Neural crest cell (in vitro differentiated cells): ENCODE measurements at regions not wholly inside any gene's neighbourhood (a gene's known extent, or its start where the extent isn't known, plus 50 kb on each side); places are given as distances from the start of the nearest gene placed in this dataset.

ENCODE experiments used
- DNase-seq: peaks from one replicate; pipeline ENCODE4 v3.0.0; 2021; ENCODE audit warnings: low read depth, mixed read lengths, low spot score
- H3K27ac Mint-ChIP-seq: one replicate; pipeline ENCODE4 v1.8.0; 2021; ENCODE audit warnings: mild to moderate bottlenecking, mixed read lengths; ENCODE audit not compliant: unreplicated experiment
- H3K27me3 Mint-ChIP-seq: 2 replicates; pipeline ENCODE4 v1.8.0; 2021; ENCODE audit warnings: low read depth, mild to moderate bottlenecking, mixed read lengths
- H3K36me3 Mint-ChIP-seq: 2 replicates; pipeline ENCODE4 v1.8.0; 2021; ENCODE audit warnings: low read depth, mild to moderate bottlenecking, mixed read lengths
- H3K4me1 Mint-ChIP-seq: 2 replicates; pipeline ENCODE4 v1.8.0; 2021; ENCODE audit warnings: mixed read lengths
- H3K4me3 Mint-ChIP-seq: one replicate; pipeline ENCODE4 v1.8.0; 2021; ENCODE audit warnings: mild to moderate bottlenecking, mixed read lengths
- H3K9me3 Mint-ChIP-seq: 2 replicates; pipeline ENCODE4 v1.8.0; 2021; ENCODE audit warnings: mixed read lengths
- TF ChIP-seq, protein P1 (sequence below): fragments of 200-600 bp; sonication (generic); conservative IDR thresholded peaks from 2 replicates; pipeline ENCODE4 v1.5.0; 2021; ENCODE audit warnings: antibody characterized with exemption, mild to moderate bottlenecking

DNA sequence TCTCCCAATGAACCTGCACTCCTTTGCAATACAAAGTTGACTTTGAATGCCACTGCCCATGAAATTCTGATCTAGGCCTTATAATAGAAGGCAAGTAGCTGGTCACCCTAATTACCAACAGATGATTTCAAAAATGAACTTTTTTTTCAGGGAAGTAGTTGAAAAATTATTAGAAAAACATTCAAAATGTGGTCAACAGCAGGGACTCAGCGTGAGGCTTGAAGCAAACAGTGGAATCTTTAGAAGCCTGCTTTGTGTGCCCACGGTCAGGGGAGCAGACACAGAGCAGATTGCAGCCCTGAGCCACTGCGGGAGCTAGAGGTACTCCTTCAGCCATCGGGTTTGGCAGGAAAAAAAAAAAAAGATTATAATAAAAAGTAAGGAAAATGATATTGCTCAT is 87.1 kb upstream of the HEY2 start:
- no peak for DNase-seq
- Mint-ChIP-seq H3K4me3 (no peak overlapping the region), H3K4me1 (peaks cover 9% of the 10 kb centered on the region), H3K36me3 (no peaks in the 10 kb centered on the region), H3K27me3 (peaks cover 49% of the 10 kb centered on the region), H3K27ac (no peak overlapping the region), H3K9me3 (no peaks in the 10 kb centered on the region)
- TF ChIP-seq, protein P1, sequence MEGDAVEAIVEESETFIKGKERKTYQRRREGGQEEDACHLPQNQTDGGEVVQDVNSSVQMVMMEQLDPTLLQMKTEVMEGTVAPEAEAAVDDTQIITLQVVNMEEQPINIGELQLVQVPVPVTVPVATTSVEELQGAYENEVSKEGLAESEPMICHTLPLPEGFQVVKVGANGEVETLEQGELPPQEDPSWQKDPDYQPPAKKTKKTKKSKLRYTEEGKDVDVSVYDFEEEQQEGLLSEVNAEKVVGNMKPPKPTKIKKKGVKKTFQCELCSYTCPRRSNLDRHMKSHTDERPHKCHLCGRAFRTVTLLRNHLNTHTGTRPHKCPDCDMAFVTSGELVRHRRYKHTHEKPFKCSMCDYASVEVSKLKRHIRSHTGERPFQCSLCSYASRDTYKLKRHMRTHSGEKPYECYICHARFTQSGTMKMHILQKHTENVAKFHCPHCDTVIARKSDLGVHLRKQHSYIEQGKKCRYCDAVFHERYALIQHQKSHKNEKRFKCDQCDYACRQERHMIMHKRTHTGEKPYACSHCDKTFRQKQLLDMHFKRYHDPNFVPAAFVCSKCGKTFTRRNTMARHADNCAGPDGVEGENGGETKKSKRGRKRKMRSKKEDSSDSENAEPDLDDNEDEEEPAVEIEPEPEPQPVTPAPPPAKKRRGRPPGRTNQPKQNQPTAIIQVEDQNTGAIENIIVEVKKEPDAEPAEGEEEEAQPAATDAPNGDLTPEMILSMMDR = no peak

DNA sequence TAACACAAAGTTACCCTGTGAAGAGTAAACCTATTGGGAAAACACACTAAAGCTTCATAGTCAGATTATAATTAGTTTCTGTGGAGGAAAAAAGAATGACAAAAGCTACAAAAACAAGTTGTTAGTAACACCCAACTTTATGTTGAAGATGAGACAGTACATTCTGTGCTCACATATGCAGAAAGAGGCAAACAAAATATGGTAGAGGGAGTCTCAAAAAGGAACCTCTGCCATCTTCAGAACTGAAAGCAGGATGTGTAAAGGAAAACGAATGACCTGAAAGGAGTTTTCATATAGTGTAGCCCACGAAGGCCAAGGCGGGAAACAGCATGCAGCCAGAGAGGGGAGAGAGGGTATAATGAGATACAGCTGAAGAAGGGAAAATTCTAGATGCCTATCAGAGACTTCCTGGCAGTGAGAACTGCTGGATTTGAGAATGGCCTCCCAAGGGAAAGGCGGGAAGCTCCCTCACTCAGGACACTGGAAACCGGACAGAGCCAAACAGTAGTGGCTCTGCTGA is 84.1 kb upstream of the HEY2 start:
- Mint-ChIP-seq H3K27ac (no peak overlapping the region), H3K4me1 (peaks cover 4% of the 10 kb centered on the region), H3K36me3 (no peaks in the 10 kb centered on the region), H3K9me3 (peaks cover 3% of the 10 kb centered on the region), H3K27me3 (peaks cover 48% of the 10 kb centered on the region), H3K4me3 (no peak overlapping the region)
- TF ChIP-seq, protein P1 = no peak
- no peak for DNase-seq

DNA sequence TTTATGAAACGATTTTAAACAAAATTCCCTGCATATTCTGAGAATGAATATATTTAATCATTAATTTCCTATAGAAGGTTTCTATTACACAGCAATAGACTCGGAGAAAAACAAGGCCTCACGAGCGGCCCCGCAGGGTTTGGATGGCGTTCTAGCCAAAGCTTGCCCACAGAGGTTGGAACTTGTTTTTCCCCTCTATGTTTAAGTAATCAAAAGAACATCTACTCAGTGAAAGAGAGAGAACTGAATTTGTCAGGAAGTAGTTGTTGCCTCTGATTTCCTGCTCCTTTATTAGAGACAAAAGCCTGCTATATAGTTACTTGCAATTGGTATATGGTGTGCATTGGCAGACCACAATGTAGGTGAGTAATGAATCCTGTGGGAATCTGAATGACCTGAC is 82.1 kb upstream of the HEY2 start:
- peaks cover 3% of the 10 kb centered on the region for H3K9me3 Mint-ChIP-seq
- H3K4me1 Mint-ChIP-seq = peaks cover 9% of the 10 kb centered on the region
- H3K4me3 Mint-ChIP-seq = no peak overlapping the region
- peaks cover 56% of the 10 kb centered on the region for H3K27me3 Mint-ChIP-seq
- DNase-seq = no peak
- H3K27ac Mint-ChIP-seq = no peak overlapping the region
- no peaks in the 10 kb centered on the region for H3K36me3 Mint-ChIP-seq
- TF ChIP-seq, protein P1 = no peak

DNA sequence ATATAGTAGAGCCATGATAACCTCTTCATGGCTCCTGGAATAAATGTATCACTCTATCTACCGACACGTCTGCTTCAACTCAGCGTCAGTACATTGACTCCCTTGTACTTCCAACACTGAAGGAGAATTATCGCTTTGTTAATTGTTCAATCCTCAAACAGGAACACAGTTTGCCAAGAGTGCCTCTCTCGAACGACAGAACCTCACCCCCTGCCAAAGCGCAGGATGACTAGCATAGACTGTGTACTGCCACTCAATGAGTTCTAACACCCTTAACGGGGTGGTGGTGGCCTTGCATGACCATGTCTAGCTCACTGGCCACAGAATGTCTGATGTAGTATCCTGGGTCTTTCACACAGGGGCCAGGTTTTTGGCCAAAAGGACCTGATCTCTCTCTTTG is 81.4 kb upstream of the HEY2 start:
- Mint-ChIP-seq H3K27ac (no peak overlapping the region), H3K27me3 (peaks cover 57% of the 10 kb centered on the region), H3K9me3 (peaks cover 3% of the 10 kb centered on the region), H3K36me3 (no peaks in the 10 kb centered on the region), H3K4me1 (peaks cover 8% of the 10 kb centered on the region), H3K4me3 (no peak overlapping the region)
- no peak for DNase-seq
- TF ChIP-seq, protein P1 = no peak

DNA sequence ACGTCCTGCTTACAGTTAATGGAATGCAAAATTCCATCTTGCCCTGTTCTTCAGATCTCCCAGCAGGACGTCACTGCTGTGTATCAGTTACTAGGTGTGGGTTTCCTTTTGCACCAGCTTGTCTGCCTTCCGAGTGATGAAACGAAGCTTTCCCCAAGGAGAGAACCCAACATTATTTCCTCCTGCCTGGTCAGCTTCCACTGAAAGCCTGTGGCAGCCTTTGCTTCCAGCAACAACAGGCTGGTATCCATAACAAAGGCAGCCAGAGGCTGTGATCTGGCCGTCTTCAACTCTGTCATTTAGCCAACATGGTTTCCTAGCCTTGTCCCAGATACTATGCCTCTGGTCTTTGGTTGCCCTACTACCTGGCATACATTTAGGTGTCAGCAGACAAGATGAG is 78.9 kb upstream of the HEY2 start:
- Mint-ChIP-seq H3K27me3 (peaks cover 58% of the 10 kb centered on the region), H3K9me3 (peaks cover 3% of the 10 kb centered on the region), H3K4me3 (no peak overlapping the region), H3K4me1 (peaks cover 6% of the 10 kb centered on the region), H3K27ac (no peak overlapping the region), H3K36me3 (no peaks in the 10 kb centered on the region)
- no peak for DNase-seq
- TF ChIP-seq, protein P1 = no peak

DNA sequence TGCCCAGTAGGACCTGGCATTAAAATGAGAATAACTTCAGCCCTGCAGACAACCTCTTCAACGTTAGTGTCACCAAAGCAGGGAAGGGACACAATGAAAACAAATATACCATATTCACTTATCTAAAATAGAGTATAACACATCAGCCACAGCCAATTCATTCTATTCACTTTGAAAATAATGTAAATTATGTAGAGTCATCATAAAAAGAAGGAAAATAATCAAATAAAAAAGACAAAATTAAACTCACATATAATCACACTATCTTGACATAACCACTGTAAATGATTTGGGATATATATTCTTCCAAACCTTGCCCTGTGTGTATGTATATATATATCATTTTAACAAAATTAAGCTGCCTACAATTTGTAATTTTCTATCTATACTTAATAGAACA is 78.1 kb upstream of the HEY2 start:
- Mint-ChIP-seq H3K4me1 (peaks cover 6% of the 10 kb centered on the region), H3K4me3 (no peak overlapping the region), H3K27me3 (peaks cover 62% of the 10 kb centered on the region), H3K9me3 (peaks cover 3% of the 10 kb centered on the region), H3K27ac (no peak overlapping the region), H3K36me3 (no peaks in the 10 kb centered on the region)
- no peak for DNase-seq
- TF ChIP-seq, protein P1 = no peak
